ENCODE measurements at regions not wholly inside any gene's neighbourhood (a gene's known extent, or its start where the extent isn't known, plus 50 kb on each side); places are given as distances from the start of the nearest gene placed in this dataset.
"Not testable (repeated sequence)": the region's sequence is repeated elsewhere in the genome, so short reads cannot be mapped to it uniquely, and the experiment has no call there.

GRCh38 chr9:40991100-40991740 lies 137.3 kb downstream of the FOXD4L6 start:
- TF ChIP-seq, protein P1, sequence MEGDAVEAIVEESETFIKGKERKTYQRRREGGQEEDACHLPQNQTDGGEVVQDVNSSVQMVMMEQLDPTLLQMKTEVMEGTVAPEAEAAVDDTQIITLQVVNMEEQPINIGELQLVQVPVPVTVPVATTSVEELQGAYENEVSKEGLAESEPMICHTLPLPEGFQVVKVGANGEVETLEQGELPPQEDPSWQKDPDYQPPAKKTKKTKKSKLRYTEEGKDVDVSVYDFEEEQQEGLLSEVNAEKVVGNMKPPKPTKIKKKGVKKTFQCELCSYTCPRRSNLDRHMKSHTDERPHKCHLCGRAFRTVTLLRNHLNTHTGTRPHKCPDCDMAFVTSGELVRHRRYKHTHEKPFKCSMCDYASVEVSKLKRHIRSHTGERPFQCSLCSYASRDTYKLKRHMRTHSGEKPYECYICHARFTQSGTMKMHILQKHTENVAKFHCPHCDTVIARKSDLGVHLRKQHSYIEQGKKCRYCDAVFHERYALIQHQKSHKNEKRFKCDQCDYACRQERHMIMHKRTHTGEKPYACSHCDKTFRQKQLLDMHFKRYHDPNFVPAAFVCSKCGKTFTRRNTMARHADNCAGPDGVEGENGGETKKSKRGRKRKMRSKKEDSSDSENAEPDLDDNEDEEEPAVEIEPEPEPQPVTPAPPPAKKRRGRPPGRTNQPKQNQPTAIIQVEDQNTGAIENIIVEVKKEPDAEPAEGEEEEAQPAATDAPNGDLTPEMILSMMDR (IDR thresholded peaks at IDR 0.05; ENCODE audit: low read depth, low read length) = not testable (repeated sequence)
- not testable (repeated sequence) for TF ChIP-seq EZH2phosphoT487 (IDR thresholded peaks at IDR 0.05; ENCODE audit: low read depth)
